HAP-1 (cell line): ENCODE measurements at regions not wholly inside any gene's neighbourhood (a gene's known extent, or its start where the extent isn't known, plus 50 kb on each side); places are given as distances from the start of the nearest gene placed in this dataset.

ENCODE experiments used
- DNase-seq, 2 experiments: peaks; one replicate each; pipeline ENCODE4 v3.0.0-alpha.2; 2016 to 2020; ENCODE audit warnings: low spot score in 2 of 2
- H3K27me3 ChIP-seq: fragments of 250-450 bp; sonication (Bioruptor Pico); 2 replicates; pipeline ENCODE4 v1.5.1; 2020; ENCODE audit warnings: low read depth, mild to moderate bottlenecking, moderate library complexity
- H3K36me3 ChIP-seq: fragments of 250-450 bp; sonication (Bioruptor Pico); replicated peaks from 2 replicates; pipeline ENCODE4 v1.5.1; 2020; ENCODE audit warnings: mild to moderate bottlenecking
- H3K4me1 ChIP-seq: fragments of 250-450 bp; sonication (Bioruptor Pico); 2 replicates; pipeline ENCODE4 v1.5.1; 2020; ENCODE audit warnings: mild to moderate bottlenecking
- H3K4me3 ChIP-seq: fragments of 250-450 bp; sonication (Bioruptor Pico); 2 replicates; pipeline ENCODE4 v1.5.1; 2020; ENCODE audit warnings: mild to moderate bottlenecking, moderate library complexity
- H3K9me3 ChIP-seq: fragments of 250-450 bp; sonication (Bioruptor Pico); 2 replicates; pipeline ENCODE4 v1.5.1; 2020; ENCODE audit warnings: mild to moderate bottlenecking, moderate library complexity
- in situ Hi-C: fragments of 300-500 bp; cut with MboI; formaldehyde crosslinking; loops from 3 replicates; pipeline ENCODE4 v1.14.3; 2020; ENCODE audit warnings: low sequenced_read_pairs, inconsistent platforms, mixed read lengths

DNA sequence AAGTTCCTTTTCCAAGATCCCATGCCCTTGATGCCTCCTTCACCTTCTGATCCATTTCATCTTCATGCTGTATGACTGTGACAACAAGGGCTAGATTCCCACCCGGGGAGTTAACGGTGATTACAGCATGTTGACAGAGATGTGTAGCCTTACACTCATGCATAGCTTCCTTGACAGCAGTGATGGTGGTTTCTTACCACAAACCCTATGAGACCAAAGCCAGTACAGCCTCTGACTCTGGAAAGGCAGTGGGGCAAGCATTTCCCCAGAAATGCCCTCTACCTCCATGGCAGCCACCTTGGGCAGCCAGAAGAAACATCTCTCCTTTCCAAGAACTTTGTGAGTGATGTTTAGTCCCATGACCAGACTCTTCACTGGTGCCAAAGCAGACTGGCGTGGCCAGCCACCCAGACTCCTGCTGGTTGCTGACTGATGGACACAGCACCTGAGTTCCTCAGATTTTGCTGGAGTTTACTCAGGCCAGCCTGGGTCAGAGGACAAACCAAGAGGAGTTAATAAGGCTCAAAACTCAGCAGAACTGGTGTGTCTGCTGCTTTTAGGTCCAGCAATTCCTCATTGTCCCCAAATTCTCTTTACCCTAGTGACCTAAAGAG is 199.7 kb upstream of the SLC27A6 start:
- Histone ChIP-seq H3K27me3 (no peaks in the 10 kb centered on the region), H3K36me3 (no peaks in the 10 kb centered on the region), H3K9me3 (no peaks in the 10 kb centered on the region), H3K4me3 (no peak overlapping the region), H3K4me1 (no peaks in the 10 kb centered on the region)
- in situ Hi-C loops = no loop called here
- DNase-seq = no peak

DNA sequence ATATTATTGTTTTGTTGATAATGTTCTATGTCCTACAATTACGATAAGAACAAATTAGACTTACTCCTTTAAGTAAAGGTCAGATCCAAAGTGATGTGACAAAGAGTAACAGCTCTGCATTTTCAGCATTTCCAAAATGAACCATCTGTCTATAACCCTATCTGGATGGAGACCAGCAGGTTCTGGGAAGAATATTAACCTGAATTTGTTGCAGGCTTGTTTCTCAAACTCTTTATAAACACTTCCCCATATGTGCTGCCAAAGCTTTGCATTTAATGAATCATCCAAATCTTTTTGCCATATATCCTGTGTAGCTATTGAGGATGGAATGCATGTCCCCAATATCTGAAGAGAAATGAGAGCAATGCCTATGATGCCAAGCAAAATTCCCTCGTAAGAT is 198.9 kb upstream of the SLC27A6 start:
- Histone ChIP-seq H3K36me3 (no peaks in the 10 kb centered on the region), H3K4me3 (no peak overlapping the region), H3K4me1 (no peaks in the 10 kb centered on the region), H3K27me3 (no peaks in the 10 kb centered on the region), H3K9me3 (no peaks in the 10 kb centered on the region)
- in situ Hi-C loops = no loop called here
- DNase-seq = no peak

DNA sequence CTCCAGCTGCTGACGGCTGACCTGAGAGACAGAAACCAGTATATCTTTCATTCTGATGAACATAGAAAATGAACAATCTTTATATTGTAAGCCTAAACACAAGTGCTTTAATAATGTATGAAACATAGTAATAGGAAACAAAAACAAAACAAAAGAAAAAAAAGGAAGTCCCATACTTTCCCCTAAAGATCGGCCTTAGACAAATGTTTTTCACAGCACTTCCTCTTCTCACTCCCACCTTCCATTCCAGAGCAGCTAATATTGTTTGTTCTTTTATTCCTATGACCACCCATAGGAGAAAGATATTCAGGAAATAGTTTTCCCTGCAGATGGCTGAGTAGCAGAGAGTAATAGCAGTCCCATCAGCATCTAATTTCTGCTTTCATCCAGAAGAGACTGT is 194.4 kb upstream of the SLC27A6 start:
- no peaks in the 10 kb centered on the region for H3K9me3 ChIP-seq
- DNase-seq = no peak
- no peaks in the 10 kb centered on the region; the same call in 1 of the 2 replicates for H3K27me3 ChIP-seq
- H3K36me3 ChIP-seq = no peaks in the 10 kb centered on the region
- in situ Hi-C loops = no loop called here
- no peak overlapping the region for H3K4me3 ChIP-seq
- no peaks in the 10 kb centered on the region for H3K4me1 ChIP-seq

DNA sequence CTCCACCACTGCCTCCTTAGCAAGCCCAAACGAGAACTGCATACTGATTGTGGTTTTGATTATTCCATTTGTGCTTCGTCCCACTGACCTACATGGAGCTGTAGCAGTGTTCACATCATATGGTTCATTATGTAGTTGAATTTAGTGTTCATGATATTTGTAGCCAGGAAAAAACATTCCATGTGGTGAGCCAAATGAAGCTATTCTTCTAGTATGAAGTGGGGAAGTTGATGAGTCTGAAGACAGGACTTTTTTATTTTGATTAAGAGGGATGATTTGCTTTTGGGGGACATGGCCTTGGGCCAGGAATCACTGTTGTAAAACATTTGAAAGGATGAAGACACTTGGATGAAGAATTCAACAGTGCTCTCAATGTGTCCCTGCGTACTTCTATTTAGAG is 192.9 kb upstream of the SLC27A6 start:
- no peaks in the 10 kb centered on the region for H3K36me3 ChIP-seq
- in situ Hi-C loops = no loop called here

DNA sequence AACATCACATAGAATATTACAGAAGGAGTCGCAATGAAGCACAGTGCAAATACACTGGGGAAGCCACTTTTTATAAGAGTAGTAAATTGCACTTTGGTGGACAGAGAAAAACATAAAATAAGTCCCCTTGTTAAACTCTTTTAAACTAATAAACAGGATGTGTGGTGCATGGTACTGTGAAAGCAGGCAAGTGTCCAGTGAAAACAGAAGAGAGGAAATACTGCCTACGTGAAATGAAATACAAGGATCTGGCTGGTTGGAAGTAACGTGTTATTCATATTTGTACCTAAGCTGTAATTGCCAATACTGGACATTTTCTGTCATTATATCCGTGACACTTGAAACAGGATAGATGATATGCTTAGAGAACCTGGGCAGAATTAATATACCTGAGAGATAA is 191.9 kb upstream of the SLC27A6 start:
- DNase-seq = no peak
- in situ Hi-C loops = no loop called here
- H3K9me3 ChIP-seq = no peaks in the 10 kb centered on the region
- no peaks in the 10 kb centered on the region for H3K4me1 ChIP-seq
- H3K27me3 ChIP-seq = no peaks in the 10 kb centered on the region; the same call in 1 of the 2 replicates
- H3K4me3 ChIP-seq = no peak overlapping the region
- no peaks in the 10 kb centered on the region for H3K36me3 ChIP-seq

More for the DNA sequence above, 192.9 kb upstream of the SLC27A6 start:
- no peak for DNase-seq
- H3K27me3 ChIP-seq = no peaks in the 10 kb centered on the region; the same call in 1 of the 2 replicates
- no peak overlapping the region for H3K4me3 ChIP-seq
- no peaks in the 10 kb centered on the region for H3K9me3 ChIP-seq
- no peaks in the 10 kb centered on the region for H3K4me1 ChIP-seq

DNA sequence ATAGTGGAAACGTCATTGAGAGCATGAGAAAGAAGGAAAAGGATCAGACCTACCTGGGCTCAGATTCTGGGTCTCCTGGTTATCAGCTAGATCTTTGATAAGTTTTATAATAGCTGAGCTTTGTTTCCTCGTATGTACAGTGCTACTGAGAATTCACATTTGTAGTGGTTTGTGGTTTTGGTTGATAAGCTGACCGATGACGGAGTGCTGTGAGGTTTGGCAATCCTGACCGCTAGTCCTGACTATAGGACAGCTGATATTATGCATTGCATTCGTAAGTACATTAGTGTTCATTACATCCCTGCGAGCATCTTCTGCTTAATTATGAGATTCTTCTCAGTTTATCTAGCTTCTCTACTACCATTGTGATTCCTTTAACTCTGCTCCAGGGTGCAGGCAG is 190.7 kb upstream of the SLC27A6 start:
- H3K9me3 ChIP-seq = no peaks in the 10 kb centered on the region
- DNase-seq = no peak
- no peak overlapping the region for H3K4me3 ChIP-seq
- in situ Hi-C loops = no loop called here
- no peaks in the 10 kb centered on the region; the same call in 1 of the 2 replicates for H3K27me3 ChIP-seq
- H3K4me1 ChIP-seq = no peaks in the 10 kb centered on the region
- H3K36me3 ChIP-seq = no peaks in the 10 kb centered on the region

DNA sequence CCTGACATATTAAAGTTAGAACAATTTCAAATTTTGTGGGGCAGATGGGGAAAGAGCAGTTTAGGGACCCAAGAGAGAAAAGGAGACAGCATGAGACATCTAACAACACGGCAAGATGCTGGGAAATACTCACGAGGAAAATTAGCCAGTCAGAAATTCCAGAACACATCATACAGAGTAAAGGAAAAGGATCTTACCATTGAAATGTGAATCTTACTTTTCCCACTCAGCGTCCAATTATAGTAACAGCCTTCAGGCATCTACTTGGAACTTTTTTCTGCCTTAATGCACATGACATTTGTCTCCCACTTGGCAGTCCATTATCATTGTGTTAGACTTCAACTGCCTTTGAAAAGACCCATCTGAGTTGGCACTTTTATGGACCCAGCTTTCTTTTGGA is 189.7 kb upstream of the SLC27A6 start:
- in situ Hi-C loops = no loop called here
- Histone ChIP-seq H3K36me3 (no peaks in the 10 kb centered on the region), H3K4me1 (no peaks in the 10 kb centered on the region), H3K27me3 (no peaks in the 10 kb centered on the region; the same call in 1 of the 2 replicates), H3K4me3 (no peak overlapping the region), H3K9me3 (no peaks in the 10 kb centered on the region)
- DNase-seq = no peak

DNA sequence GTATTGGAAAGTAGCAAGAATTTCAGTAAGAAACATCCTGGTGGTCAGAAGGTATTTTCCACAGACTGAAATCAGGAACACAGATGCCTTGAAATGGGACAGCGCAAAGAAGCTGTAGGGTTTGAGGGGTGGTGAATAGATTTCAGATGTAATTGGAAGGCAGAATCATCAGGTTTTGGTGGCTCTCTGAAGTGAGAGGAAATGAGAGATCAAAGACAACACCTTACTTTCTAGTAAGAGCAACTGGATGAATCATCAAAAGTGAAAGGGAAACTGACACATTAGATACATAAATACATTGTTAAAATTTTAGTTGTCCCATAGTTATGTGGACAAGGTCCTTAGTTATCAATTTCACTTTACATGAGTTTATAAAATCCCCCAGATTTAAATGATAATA is 188.2 kb upstream of the SLC27A6 start:
- Histone ChIP-seq H3K4me1 (no peaks in the 10 kb centered on the region), H3K4me3 (no peak overlapping the region), H3K9me3 (no peaks in the 10 kb centered on the region), H3K27me3 (no peaks in the 10 kb centered on the region; the same call in 1 of the 2 replicates), H3K36me3 (no peaks in the 10 kb centered on the region)
- no peak for DNase-seq
- in situ Hi-C loops = no loop called here

DNA sequence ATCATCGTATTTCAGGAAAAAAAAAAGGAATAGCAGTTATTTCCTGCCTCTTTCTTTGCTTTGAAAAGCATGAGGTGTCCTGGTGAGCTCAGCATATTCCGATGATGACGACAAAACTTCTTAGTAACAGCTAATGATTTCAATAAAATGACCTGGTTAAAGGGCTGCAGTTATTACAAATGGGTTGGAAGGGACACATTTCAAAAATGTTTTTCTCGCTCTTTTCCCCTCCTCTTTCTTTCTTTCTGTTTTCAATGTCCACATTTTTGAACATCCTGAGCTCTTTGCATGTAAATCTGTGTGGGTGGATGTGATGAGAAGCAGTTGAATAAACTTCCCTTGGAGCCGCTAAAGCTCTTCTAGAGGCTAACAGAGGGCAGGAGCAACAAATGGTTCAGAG is 186.8 kb upstream of the SLC27A6 start:
- DNase-seq = no peak
- H3K36me3 ChIP-seq = no peaks in the 10 kb centered on the region
- no peak overlapping the region for H3K4me3 ChIP-seq
- H3K9me3 ChIP-seq = no peaks in the 10 kb centered on the region
- H3K4me1 ChIP-seq = no peaks in the 10 kb centered on the region
- in situ Hi-C loops = no loop called here
- H3K27me3 ChIP-seq = no peaks in the 10 kb centered on the region

DNA sequence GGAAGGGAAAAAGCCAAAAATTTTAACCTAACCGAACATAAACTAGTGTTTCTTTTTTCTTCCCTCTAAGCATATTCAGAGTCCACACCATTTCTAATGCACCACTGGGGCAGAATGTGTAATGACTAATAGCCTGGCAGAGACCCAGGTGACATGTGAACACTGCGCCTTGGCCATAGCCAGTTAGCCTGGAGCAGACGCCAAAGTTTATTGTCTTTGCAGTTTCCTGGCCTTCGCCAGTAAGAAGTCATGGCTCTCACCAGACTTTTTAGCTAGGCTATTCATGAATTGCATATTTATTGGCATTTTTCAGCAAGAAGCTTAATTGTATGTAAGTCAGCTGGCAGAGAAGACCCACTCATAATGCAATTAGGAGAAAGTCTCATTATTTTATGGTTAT is 182.8 kb upstream of the SLC27A6 start:
- in situ Hi-C loops = no loop called here
- Histone ChIP-seq H3K4me3 (no peak overlapping the region), H3K36me3 (no peaks in the 10 kb centered on the region), H3K9me3 (no peaks in the 10 kb centered on the region), H3K4me1 (no peaks in the 10 kb centered on the region), H3K27me3 (no peaks in the 10 kb centered on the region)
- DNase-seq = no peak

DNA sequence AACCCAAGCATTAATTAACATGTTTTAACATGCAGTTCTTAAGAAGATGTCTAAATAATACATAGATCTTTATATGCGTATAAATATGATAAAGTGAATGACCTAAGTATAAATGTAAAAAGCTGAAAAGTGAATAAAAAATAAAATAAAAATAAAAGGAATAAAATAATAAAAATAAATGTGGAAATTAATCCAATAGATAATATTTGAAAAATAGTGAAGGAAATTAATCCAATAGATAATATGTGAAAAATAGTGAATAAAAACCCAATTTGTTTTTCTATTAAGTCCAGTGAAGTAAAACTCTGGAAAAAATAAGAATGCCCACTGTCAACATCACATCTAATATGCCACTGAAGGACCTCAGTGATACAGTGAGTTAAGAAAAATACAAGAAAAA is 180.6 kb upstream of the SLC27A6 start:
- Histone ChIP-seq H3K4me3 (no peak overlapping the region), H3K36me3 (no peaks in the 10 kb centered on the region), H3K27me3 (no peaks in the 10 kb centered on the region), H3K9me3 (no peaks in the 10 kb centered on the region), H3K4me1 (no peaks in the 10 kb centered on the region)
- no peak for DNase-seq
- in situ Hi-C loops = no loop called here

DNA sequence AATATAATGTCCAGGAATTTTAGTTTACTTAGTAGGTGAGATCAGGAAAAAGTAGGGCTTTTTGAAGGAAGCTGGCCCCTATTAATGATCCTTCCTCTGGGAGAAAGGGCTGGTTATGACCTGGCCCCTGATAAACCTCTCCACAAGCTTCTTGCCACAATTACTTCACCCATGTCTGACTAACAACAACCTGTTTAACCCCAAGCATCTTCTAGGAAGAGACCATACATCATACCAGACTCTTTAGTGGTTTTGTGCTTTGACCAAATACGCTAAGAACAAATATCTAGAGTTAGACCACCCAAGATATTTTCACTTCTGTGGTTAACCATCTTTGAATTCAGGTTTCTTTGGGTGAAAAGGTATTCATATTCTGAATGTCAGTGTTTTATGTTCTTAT is 174.0 kb upstream of the SLC27A6 start:
- in situ Hi-C loops = no loop called here

DNA sequence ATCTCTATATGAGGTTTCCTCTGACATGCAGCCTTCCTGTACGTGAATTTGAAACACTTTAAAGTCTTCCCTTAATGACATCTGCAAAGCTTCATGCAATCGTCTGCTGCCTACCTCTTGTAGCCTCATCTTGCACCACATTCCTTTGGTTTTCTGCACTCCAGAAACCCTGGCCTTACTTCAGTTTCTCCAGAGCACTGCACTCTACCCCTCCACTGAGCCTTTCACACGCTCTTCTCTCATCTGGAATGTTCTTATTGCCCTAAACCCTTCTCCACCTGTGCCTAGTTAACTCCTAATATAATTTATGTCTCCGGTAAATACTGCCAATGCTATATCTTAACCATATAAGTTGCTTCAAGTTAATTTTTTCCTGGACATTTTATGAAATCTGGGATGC is 168.8 kb upstream of the SLC27A6 start:
- in situ Hi-C loops = no loop called here
- no peaks in the 10 kb centered on the region for H3K36me3 ChIP-seq
- no peak overlapping the region for H3K4me3 ChIP-seq
- H3K27me3 ChIP-seq = no peaks in the 10 kb centered on the region
- no peaks in the 10 kb centered on the region for H3K4me1 ChIP-seq
- H3K9me3 ChIP-seq = no peaks in the 10 kb centered on the region
- DNase-seq = no peak

More for the DNA sequence above, 174.0 kb upstream of the SLC27A6 start:
- Histone ChIP-seq H3K9me3 (no peaks in the 10 kb centered on the region), H3K4me3 (no peak overlapping the region), H3K36me3 (no peaks in the 10 kb centered on the region), H3K4me1 (no peaks in the 10 kb centered on the region), H3K27me3 (no peaks in the 10 kb centered on the region)
- DNase-seq = no peak

DNA sequence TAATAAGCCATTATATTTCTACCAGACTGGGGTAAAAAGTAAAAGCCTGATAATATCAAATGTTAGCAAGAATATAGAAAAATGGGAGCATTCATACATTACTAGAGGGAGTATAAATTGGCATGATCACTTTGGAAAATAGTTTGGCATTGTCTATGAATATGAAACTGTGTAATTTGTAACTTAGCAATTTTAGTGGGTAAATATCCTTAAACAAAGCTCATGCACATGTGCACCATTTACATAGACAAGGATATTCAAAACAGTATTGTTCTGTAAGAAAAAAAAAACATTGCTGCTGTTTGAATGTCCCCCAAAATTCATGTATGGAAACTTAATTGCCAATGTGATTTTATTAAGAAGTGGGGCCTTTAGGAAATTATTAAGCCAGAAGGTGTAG is 166.4 kb upstream of the SLC27A6 start:
- Histone ChIP-seq H3K36me3 (no peaks in the 10 kb centered on the region), H3K4me1 (no peaks in the 10 kb centered on the region), H3K27me3 (no peaks in the 10 kb centered on the region), H3K4me3 (no peak overlapping the region), H3K9me3 (no peaks in the 10 kb centered on the region)
- in situ Hi-C loops = no loop called here
- no peak for DNase-seq

DNA sequence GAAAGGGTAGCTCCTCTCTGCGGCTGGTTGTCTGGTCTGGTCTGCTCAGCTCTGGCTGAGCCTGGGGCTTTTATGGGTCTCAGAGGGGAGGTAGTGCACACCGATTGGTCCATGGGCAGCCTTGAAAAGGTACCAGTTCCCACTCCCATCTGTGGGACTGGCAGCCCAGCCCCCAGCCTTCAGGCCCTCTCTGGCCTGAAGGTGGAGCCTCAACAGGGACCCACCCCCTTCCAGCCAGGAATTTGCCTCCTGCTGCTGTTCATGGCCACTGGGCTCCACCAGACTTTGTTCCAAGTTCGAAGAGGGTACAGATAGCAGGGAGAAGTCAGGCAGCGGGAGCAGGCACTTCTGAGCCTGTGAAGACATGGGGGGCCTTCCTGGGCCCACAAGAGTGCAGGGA is 165.3 kb upstream of the SLC27A6 start:
- H3K4me1 ChIP-seq = no peaks in the 10 kb centered on the region
- in situ Hi-C loops = no loop called here
- H3K9me3 ChIP-seq = no peaks in the 10 kb centered on the region

More for the DNA sequence above, 165.3 kb upstream of the SLC27A6 start:
- H3K4me3 ChIP-seq = no peak overlapping the region
- H3K27me3 ChIP-seq = no peaks in the 10 kb centered on the region
- no peaks in the 10 kb centered on the region for H3K36me3 ChIP-seq
- no peak for DNase-seq
